WI38 (cell line): ENCODE measurements at regions not wholly inside any gene's neighbourhood (a gene's known extent, or its start where the extent isn't known, plus 50 kb on each side); places are given as distances from the start of the nearest gene placed in this dataset.

Experiments
- H3K4me3 ChIP-seq: 2 replicates; pipeline ENCODE4 v1.5.1; 2011; ENCODE audit warnings: low read depth, mild to moderate bottlenecking, control low read depth, low read length
- TF ChIP-seq, protein P1 (sequence below): IDR thresholded peaks from 2 replicates; pipeline ENCODE4 v1.5.1; 2012; ENCODE audit warnings: low read depth, mild to moderate bottlenecking, control low read depth, low read length

DNA sequence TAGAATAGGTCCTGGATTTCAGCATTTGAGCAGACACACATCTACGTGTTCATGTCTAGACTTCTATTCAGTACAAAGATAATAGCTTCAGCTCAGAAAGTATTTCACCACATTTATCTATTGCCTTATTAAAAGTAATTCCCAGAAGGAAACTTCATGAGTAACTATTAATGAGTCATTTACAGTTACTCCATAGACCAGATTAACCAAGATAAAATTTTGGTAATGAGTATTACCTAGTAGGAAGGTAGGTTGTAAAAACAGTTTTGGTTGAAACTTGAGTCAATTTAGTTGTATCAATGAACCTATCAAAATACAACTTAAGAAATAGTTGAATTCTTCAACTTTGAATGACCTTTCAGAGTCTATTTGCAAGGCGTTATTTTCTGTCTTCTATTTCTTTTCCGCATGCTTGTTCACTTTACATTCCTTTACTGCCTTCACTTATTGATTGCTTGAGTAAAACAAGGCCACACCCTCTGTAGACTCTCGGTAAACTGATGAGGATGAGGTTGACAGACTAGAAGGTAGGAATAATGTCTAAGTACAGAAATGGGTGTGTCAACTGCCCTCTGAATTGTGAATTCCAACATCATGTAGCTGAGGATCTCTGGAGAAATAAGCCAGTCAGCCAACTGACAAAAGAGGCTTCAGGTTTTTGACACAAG, 1165.6 kb upstream of the ZEB2 start:
- TF ChIP-seq, protein P1, sequence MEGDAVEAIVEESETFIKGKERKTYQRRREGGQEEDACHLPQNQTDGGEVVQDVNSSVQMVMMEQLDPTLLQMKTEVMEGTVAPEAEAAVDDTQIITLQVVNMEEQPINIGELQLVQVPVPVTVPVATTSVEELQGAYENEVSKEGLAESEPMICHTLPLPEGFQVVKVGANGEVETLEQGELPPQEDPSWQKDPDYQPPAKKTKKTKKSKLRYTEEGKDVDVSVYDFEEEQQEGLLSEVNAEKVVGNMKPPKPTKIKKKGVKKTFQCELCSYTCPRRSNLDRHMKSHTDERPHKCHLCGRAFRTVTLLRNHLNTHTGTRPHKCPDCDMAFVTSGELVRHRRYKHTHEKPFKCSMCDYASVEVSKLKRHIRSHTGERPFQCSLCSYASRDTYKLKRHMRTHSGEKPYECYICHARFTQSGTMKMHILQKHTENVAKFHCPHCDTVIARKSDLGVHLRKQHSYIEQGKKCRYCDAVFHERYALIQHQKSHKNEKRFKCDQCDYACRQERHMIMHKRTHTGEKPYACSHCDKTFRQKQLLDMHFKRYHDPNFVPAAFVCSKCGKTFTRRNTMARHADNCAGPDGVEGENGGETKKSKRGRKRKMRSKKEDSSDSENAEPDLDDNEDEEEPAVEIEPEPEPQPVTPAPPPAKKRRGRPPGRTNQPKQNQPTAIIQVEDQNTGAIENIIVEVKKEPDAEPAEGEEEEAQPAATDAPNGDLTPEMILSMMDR = no peak

DNA sequence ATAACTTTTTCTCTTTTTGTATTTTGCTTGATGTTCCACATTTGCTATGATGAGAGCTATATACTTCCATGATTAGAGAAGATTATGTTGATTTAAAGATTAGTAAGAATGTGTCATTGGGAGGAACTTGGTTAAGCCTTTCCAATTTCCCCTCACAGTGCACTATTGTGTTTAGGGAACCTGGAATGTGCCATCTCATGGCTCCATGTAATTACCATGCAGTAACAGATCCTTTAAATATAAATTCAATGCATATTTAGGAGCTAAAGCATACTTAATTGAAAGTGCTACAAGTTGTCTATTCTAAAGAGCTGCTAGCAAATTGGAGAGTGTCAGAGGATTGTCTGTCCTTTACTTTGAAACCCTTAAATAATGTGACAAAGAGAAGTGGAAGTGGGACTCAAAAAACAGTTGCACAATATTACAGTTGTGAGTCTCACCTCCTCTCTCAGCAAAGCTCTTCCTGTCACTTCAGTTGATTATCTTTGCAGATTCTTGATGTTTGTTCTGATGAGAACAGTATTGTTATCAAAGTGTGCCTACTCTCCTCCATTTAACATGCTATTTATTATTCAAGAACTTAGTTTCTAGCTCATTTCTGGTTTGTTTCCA, 1162.7 kb upstream of the ZEB2 start:
- TF ChIP-seq, protein P1 = no peak
- H3K4me3 ChIP-seq = no peak overlapping the region

More for the DNA sequence above, 1165.6 kb upstream of the ZEB2 start:
- H3K4me3 ChIP-seq = no peak overlapping the region

DNA sequence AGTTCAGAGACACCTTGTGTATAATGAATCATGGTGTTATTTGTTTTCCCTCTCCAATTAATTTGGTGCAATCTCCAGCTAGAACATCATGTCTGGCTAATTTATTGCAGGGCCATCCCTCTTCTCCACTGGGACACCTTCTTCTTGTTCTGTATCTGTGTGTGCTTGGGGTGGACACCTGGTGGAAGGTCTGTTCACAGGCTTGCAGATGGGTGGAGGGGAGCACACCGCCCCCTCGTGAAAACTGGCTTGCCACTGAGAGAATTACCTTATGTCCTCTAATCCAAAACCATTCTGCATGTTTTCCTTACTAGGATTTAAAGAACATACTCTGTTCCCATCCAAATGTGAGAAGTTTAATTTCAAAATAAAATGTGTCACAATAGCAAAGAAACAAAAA, 1160.4 kb upstream of the ZEB2 start:
- TF ChIP-seq, protein P1 = no peak
- H3K4me3 ChIP-seq = no peak overlapping the region

DNA sequence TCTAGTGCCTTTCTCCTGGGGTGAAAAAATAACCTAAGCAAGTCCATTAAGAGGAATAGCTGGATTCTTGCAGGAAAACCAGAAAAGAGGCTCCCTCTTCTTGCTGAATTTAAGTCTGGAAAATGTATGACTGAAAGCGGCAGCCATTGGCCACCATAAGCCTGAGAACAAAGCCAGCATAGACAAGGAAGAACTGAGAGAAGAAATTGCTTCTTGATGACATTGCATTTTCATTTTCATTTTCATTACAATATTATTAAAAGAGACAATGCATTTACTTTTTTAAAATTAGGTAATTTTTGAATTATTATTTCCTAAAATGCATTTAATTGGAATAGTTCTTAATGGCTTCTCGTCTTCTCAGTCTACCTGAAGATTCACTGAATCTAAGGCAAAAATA, 1157.5 kb upstream of the ZEB2 start:
- no peak overlapping the region for H3K4me3 ChIP-seq
- TF ChIP-seq, protein P1 = no peak

DNA sequence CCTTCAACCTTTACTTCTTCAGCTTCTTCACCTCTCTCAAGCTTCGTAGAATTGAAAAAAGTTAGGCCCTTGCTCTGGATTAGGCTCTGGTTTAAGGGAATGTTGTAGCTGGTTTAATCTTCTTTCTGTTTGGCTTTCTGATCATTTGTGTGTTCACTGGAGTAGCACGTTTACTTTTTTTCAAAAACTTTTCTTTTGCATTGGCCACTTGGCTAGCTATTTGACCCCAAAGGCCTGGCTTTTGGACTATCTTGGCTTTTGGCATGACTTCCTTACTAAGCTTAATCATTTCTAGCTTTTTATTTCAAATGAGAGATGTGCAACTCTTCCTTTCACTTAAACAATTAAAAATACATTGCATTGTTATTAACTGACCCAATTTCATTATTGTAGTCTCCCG, 1154.8 kb upstream of the ZEB2 start:
- no peak overlapping the region for H3K4me3 ChIP-seq
- TF ChIP-seq, protein P1 = no peak

DNA sequence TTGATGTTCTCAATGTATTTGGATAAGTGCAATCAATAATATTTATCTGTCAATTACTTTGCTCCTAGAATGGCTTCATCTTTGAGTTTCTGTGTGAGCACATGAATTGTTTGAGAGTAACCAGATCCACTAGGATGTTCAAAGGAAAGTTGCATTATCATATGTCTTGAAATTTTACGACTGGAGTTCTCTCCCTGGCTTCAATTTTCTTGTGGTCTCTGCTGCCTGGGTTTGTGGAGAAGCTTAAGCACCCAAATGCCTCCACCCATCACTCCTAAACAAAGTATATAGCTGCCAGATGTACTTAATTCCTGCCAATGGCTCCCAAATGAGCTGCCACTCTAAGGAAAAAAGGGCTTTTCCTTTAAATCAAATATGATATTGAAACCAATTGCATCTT, 1149.4 kb upstream of the ZEB2 start:
- H3K4me3 ChIP-seq = no peak overlapping the region
- TF ChIP-seq, protein P1 = no peak

DNA sequence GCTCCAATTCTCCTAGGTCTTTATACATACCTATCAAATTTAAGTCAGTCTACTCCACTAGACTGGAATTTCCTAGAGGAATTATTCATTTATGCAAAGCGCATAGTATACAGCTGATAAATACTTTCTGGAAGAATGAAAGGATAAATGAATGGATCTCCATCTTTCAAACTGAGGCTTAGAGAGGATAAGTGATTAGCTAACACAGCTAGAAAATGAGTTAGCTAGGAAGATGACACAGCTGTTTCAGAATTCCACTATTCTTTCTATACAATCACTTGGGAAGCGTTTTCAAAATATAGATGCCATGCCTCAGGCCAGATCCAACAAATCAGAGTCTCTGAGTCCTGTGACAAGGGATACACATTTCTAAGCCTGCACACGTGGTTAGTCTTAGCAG, 1146.6 kb upstream of the ZEB2 start:
- TF ChIP-seq, protein P1 = no peak
- no peak overlapping the region for H3K4me3 ChIP-seq
